ENCODE measurements at regions not wholly inside any gene's neighbourhood (a gene's known extent, or its start where the extent isn't known, plus 50 kb on each side); places are given as distances from the start of the nearest gene placed in this dataset.

DNA sequence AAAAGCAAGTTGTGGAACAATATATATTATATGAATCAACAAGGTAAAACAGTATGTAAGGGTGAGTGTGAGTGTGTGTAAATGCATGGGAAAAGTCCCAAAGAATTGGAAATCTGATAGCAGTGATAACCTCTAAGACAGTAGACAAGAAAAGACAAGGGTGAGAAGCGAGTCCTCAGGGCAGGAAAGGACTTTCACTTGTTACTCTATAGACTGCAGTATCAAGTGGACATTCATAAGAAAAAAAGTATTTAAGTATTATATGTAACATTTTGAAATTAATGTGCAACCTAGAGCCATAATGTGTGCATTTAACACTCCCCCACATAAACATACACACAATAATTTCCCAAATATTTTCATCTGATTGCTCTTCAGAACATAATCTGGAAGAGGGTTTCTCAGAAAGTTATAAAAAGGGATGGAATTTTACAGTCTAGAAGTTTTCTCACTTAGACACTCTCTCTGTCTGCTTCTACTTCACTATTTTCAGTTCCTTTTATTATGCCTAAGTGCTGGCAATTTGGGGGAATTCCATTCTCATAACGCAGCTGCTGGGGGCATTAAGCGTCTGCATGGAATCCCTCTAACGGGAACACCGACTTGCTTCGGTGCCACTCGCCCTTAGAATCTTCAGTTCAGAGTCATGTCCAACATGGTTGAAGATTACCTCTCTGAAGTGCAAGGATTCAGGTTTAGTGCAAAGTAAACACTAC is 50.0 kb upstream of the CDIN1 start:
- no peak overlapping the region for H2AFZ ChIP-seq (ENCODE audit: low read length)
- ChIA-PET CTCF (ENCODE audit: low intra/inter-chr PET ratio, low total read pairs) (no interaction called here), POLR2A (no interaction called here)
- H3K4me2 ChIP-seq (ENCODE audit: low read depth, low read length), result no peak overlapping the region
- in situ Hi-C loops (cut with HindIII; ENCODE audit: extremely low pct_ligation_motif_present, low pct_unique_long_range_greater_than_20kb), result no loop called here
- no peak for ATAC-seq
- no peak overlapping the region for H3K4me3 ChIP-seq (replicated peaks in 1 of 3; ENCODE audit: insufficient read depth in 1 of 3, low read depth in 2 of 3, low read length in 3 of 3)
- BruUV-seq (replicated peaks), result no TSS peak
- H3K4me1 ChIP-seq (ENCODE audit: insufficient read depth, low read length), result no peaks in the 10 kb centered on the region
- no peaks in the 10 kb centered on the region for H3K9me3 ChIP-seq (ENCODE audit: low read length)
- H4K20me1 ChIP-seq (ENCODE audit: insufficient read depth, low read length), result no peaks in the 10 kb centered on the region
- TF ChIP-seq, protein P1, sequence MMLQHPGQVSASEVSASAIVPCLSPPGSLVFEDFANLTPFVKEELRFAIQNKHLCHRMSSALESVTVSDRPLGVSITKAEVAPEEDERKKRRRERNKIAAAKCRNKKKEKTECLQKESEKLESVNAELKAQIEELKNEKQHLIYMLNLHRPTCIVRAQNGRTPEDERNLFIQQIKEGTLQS (CRISPR knock-in tag; IDR thresholded peaks at IDR 0.05), result no peak
- TF ChIP-seq ARID2 (CRISPR knock-in tag; IDR thresholded peaks at IDR 0.05; ENCODE audit: borderline replicate concordance) (no peak), ZSCAN12 (CRISPR knock-in tag; IDR thresholded peaks at IDR 0.05) (no peak), JARID2 (CRISPR knock-in tag; IDR thresholded peaks at IDR 0.05; ENCODE audit: insufficient replicate concordance) (no peak), ZNF138 (CRISPR knock-in tag; IDR thresholded peaks at IDR 0.05; ENCODE audit: low read depth) (no peak), MBNL3 (CRISPR knock-in tag; conservative IDR thresholded peaks at IDR 0.05) (no peak), FOXJ3 (CRISPR knock-in tag; IDR thresholded peaks at IDR 0.05; ENCODE audit: borderline replicate concordance) (no peak), ZNF264 (CRISPR knock-in tag; IDR thresholded peaks at IDR 0.05) (no peak), ZIK1 (CRISPR knock-in tag; IDR thresholded peaks at IDR 0.05; ENCODE audit: borderline replicate concordance, low read depth) (no peak), KLF15 (CRISPR knock-in tag; IDR thresholded peaks at IDR 0.05; ENCODE audit: borderline replicate concordance) (no peak), HOXA5 (CRISPR knock-in tag; IDR thresholded peaks at IDR 0.05) (no peak), ZNF781 (CRISPR knock-in tag; IDR thresholded peaks at IDR 0.05; ENCODE audit: borderline replicate concordance, not compliant biosample characterization) (no peak)
- TF ChIP-seq, protein P2, sequence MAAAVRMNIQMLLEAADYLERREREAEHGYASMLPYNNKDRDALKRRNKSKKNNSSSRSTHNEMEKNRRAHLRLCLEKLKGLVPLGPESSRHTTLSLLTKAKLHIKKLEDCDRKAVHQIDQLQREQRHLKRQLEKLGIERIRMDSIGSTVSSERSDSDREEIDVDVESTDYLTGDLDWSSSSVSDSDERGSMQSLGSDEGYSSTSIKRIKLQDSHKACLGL (CRISPR knock-in tag; IDR thresholded peaks at IDR 0.05), result no peak
- TF ChIP-seq, protein P3, sequence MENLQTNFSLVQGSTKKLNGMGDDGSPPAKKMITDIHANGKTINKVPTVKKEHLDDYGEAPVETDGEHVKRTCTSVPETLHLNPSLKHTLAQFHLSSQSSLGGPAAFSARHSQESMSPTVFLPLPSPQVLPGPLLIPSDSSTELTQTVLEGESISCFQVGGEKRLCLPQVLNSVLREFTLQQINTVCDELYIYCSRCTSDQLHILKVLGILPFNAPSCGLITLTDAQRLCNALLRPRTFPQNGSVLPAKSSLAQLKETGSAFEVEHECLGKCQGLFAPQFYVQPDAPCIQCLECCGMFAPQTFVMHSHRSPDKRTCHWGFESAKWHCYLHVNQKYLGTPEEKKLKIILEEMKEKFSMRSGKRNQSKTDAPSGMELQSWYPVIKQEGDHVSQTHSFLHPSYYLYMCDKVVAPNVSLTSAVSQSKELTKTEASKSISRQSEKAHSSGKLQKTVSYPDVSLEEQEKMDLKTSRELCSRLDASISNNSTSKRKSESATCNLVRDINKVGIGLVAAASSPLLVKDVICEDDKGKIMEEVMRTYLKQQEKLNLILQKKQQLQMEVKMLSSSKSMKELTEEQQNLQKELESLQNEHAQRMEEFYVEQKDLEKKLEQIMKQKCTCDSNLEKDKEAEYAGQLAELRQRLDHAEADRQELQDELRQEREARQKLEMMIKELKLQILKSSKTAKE (CRISPR knock-in tag; IDR thresholded peaks at IDR 0.05; ENCODE audit: borderline replicate concordance), result no peak
- 4% methylated on average over 7 of the region's 7 CpGs for WGBS (ENCODE audit: low lambda C conversion rate)
- H3K27me3 ChIP-seq (ENCODE audit: control insufficient read depth in 1 of 2, insufficient read depth in 2 of 2, low read length in 2 of 2), result peaks cover 0 to 21% of the 10 kb centered on the region in 2 experiments; a peak in 2 of 5 replicates
- no peak for DNase-seq (ENCODE audit: low spot score)
- no peak overlapping the region for H3K9ac ChIP-seq (ENCODE audit: insufficient read depth, low read depth, low read length)
- no peak for FAIRE-seq
- H3K36me3 ChIP-seq (replicated peaks in 1 of 2; ENCODE audit: control insufficient read depth in 1 of 2, insufficient read depth in 2 of 2, low read length in 2 of 2), result no peaks in the 10 kb centered on the region
- intact Hi-C loops (cut with micrococcal nuclease; ENCODE audit: unreplicated experiment), result no loop called here
- no peaks in the 10 kb centered on the region for H3K79me2 ChIP-seq (ENCODE audit: insufficient read depth, low read length)
- no peak overlapping the region for H3K27ac ChIP-seq (ENCODE audit: extremely low read length, insufficient read depth, low read length)

All from HepG2 (cell line).